ENCODE measurements at regions not wholly inside any gene's neighbourhood (a gene's known extent, or its start where the extent isn't known, plus 50 kb on each side); places are given as distances from the start of the nearest gene placed in this dataset.

GRCh38 chr1:143604887-143605286, 366.9 kb downstream of the FAM72C start:
- Histone ChIP-seq H3K9me2 (ENCODE audit: insufficient read depth) (no peaks in the 10 kb centered on the region), H3K9me3 (ENCODE audit: control insufficient read depth in 1 of 2, insufficient read depth in 1 of 2, low read depth in 1 of 2, low read length in 2 of 2) (no peaks in the 10 kb centered on the region), H3K4me3 (replicated peaks in 1 of 2; ENCODE audit: low read depth in 1 of 2, low read length in 2 of 2) (no peak overlapping the region), H4K20me1 (ENCODE audit: insufficient read depth) (no peaks in the 10 kb centered on the region), H3K4me1 (ENCODE audit: control insufficient read depth in 1 of 2, insufficient read depth in 2 of 2, low read length in 2 of 2) (no peaks in the 10 kb centered on the region), H3K9ac (ENCODE audit: low read length) (no peak overlapping the region), H3K36me3 (ENCODE audit: control insufficient read depth in 1 of 2, insufficient read depth in 2 of 2, low read length in 2 of 2) (no peaks in the 10 kb centered on the region), H3K27me3 (ENCODE audit: insufficient read depth, low read length) (peaks cover 14% of the 10 kb centered on the region; the same call in 1 of the 2 replicates), H3K79me2 (ENCODE audit: insufficient read depth, low read length) (no peaks in the 10 kb centered on the region), H2AFZ (ENCODE audit: low read depth, low read length, poor library complexity, severe bottlenecking) (no peak overlapping the region), H3K27ac (ENCODE audit: low read depth, low read length) (no peak overlapping the region), H3K4me2 (ENCODE audit: low read length) (no peak overlapping the region)
- TF ChIP-seq ZFX (IDR thresholded peaks at IDR 0.05), result no peak
- TF ChIP-seq POLR2A (IDR thresholded peaks at IDR 0.05; ENCODE audit: borderline replicate concordance, extremely low read depth, insufficient read depth, insufficient read length), result no peak
- TF ChIP-seq MAX (IDR thresholded peaks at IDR 0.05), result no peak
- no peak for TF ChIP-seq EZH2phosphoT487 (IDR thresholded peaks at IDR 0.05; ENCODE audit: borderline replicate concordance)
- no peak for TF ChIP-seq TCF7L2 (IDR thresholded peaks at IDR 0.05; ENCODE audit: borderline replicate concordance, extremely low read depth, insufficient read depth, insufficient read length)
- no peak for TF ChIP-seq FOSL1 (IDR thresholded peaks at IDR 0.05; ENCODE audit: low read depth)
- TF ChIP-seq, protein P1, sequence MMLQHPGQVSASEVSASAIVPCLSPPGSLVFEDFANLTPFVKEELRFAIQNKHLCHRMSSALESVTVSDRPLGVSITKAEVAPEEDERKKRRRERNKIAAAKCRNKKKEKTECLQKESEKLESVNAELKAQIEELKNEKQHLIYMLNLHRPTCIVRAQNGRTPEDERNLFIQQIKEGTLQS (IDR thresholded peaks at IDR 0.05), result no peak
- TF ChIP-seq ELF1 (IDR thresholded peaks at IDR 0.05; ENCODE audit: borderline replicate concordance, low read depth), result no peak
- no peak for TF ChIP-seq CEBPB (IDR thresholded peaks at IDR 0.05; ENCODE audit: low read depth)
- TF ChIP-seq, protein P2, sequence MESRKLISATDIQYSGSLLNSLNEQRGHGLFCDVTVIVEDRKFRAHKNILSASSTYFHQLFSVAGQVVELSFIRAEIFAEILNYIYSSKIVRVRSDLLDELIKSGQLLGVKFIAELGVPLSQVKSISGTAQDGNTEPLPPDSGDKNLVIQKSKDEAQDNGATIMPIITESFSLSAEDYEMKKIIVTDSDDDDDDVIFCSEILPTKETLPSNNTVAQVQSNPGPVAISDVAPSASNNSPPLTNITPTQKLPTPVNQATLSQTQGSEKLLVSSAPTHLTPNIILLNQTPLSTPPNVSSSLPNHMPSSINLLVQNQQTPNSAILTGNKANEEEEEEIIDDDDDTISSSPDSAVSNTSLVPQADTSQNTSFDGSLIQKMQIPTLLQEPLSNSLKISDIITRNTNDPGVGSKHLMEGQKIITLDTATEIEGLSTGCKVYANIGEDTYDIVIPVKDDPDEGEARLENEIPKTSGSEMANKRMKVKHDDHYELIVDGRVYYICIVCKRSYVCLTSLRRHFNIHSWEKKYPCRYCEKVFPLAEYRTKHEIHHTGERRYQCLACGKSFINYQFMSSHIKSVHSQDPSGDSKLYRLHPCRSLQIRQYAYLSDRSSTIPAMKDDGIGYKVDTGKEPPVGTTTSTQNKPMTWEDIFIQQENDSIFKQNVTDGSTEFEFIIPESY (IDR thresholded peaks at IDR 0.05; ENCODE audit: extremely low read depth, insufficient replicate concordance, low read length), result no peak
- no peak for TF ChIP-seq SIN3A (IDR thresholded peaks at IDR 0.05; ENCODE audit: low read depth)
- TF ChIP-seq POLR2AphosphoS5 (IDR thresholded peaks at IDR 0.05; ENCODE audit: low read depth, low read length), result no peak
- TF ChIP-seq CBX3 (IDR thresholded peaks at IDR 0.05; ENCODE audit: low read depth), result no peak
- no peak for TF ChIP-seq SRF (IDR thresholded peaks at IDR 0.05; ENCODE audit: low read depth)
- no peak for TF ChIP-seq EZH2 (IDR thresholded peaks at IDR 0.05)
- ChIA-PET RAD21 (ENCODE audit: low non-redundant PET in 1 of 2, low total read pairs in 2 of 2, uncharacterized antibody in 2 of 2, unreplicated experiment in 2 of 2) (no interaction called here), POLR2A (no interaction called here), CTCF (no interaction called here)
- ATAC-seq, result no peak
- BruUV-seq (replicated peaks), result no TSS peak
- DNase-seq (ENCODE audit: low read depth, low spot score), result no peak
- intact Hi-C loops (cut with micrococcal nuclease), result no loop called here

All from HCT116 (cell line).